Ascending aorta (tissue), 2 donors: ENCODE measurements at regions not wholly inside any gene's neighbourhood (a gene's known extent, or its start where the extent isn't known, plus 50 kb on each side); places are given as distances from the start of the nearest gene placed in this dataset.

Experiments
- DNase-seq, 2 donors: peaks; one replicate each; pipeline ENCODE4 v3.0.0-alpha.2; 2019; ENCODE audit warnings: low spot score in 2 of 2
- H3K27ac ChIP-seq, 2 donors: fragments of 200-600 bp; sonication (generic); one replicate each; pipeline ENCODE4 v1.5.1; 2016 to 2017; ENCODE audit warnings: mild to moderate bottlenecking in 1 of 2
- H3K27me3 ChIP-seq: fragments of 200-600 bp; sonication (generic); one replicate; pipeline ENCODE4 v1.5.1; 2017
- H3K36me3 ChIP-seq, 2 donors: fragments of 200-600 bp; sonication (generic); one replicate each; pipeline ENCODE4 v1.5.1; 2016
- H3K4me1 ChIP-seq, 2 donors: fragments of 200-600 bp; sonication (generic); one replicate each; pipeline ENCODE4 v1.5.1; 2016 to 2017; ENCODE audit warnings: mild to moderate bottlenecking in 1 of 2
- H3K4me3 ChIP-seq, 2 donors: fragments of 200-600 bp; sonication (generic); one replicate each; pipeline ENCODE4 v1.5.1; 2016 to 2017; ENCODE audit warnings: mild to moderate bottlenecking in 1 of 2
- H3K9me3 ChIP-seq, 2 donors: fragments of 200-600 bp; sonication (generic); one replicate each; pipeline ENCODE4 v1.5.1; 2016
- intact Hi-C: fragments of 100-400 bp; cut with DNase I; formaldehyde crosslinking; loops from one replicate; pipeline ENCODE4 v1.15.1; 2023
- TF ChIP-seq, protein P1 (sequence below), 3 experiments: fragments of 200-600 bp in 2 of 3; fragments of 450-650 bp in 1 of 3; sonication (generic) in 2 of 3; IDR thresholded peaks; one replicate each; pipeline ENCODE4 v1.5.1; 2016 to 2019; ENCODE audit warnings: antibody characterized with exemption in 3 of 3, mild to moderate bottlenecking in 1 of 3, moderate library complexity in 1 of 3

DNA sequence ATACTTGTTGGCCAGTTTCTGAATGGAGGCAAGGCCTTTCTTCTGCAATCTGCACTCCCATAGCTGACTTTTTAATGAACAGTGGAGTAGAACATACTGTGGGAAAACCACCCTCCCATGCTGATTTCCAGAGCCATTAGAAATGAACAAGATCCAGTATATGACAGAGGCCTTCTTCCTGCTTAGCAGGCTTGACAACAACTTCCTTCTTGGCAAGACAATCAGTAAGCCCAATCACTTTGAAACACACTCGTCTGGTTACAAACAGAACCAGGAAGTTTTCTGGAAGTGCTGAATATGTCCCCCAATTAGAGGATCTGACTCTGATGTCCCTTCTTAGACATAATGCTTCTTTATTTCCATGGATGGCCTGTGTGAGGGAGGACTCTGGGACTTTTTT lies 103.4 kb downstream of the SAMD9 start:
- Histone ChIP-seq H3K27ac (no peak overlapping the region), H3K27me3 (no peaks in the 10 kb centered on the region), H3K4me3 (no peak overlapping the region), H3K36me3 (no peaks in the 10 kb centered on the region), H3K4me1 (no peaks in the 10 kb centered on the region), H3K9me3 (no peaks in the 10 kb centered on the region)
- TF ChIP-seq, protein P1, sequence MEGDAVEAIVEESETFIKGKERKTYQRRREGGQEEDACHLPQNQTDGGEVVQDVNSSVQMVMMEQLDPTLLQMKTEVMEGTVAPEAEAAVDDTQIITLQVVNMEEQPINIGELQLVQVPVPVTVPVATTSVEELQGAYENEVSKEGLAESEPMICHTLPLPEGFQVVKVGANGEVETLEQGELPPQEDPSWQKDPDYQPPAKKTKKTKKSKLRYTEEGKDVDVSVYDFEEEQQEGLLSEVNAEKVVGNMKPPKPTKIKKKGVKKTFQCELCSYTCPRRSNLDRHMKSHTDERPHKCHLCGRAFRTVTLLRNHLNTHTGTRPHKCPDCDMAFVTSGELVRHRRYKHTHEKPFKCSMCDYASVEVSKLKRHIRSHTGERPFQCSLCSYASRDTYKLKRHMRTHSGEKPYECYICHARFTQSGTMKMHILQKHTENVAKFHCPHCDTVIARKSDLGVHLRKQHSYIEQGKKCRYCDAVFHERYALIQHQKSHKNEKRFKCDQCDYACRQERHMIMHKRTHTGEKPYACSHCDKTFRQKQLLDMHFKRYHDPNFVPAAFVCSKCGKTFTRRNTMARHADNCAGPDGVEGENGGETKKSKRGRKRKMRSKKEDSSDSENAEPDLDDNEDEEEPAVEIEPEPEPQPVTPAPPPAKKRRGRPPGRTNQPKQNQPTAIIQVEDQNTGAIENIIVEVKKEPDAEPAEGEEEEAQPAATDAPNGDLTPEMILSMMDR (IDR thresholded peaks at IDR 0.05), result no peak
- DNase-seq, result no peak
- intact Hi-C loops, result no loop called here

DNA sequence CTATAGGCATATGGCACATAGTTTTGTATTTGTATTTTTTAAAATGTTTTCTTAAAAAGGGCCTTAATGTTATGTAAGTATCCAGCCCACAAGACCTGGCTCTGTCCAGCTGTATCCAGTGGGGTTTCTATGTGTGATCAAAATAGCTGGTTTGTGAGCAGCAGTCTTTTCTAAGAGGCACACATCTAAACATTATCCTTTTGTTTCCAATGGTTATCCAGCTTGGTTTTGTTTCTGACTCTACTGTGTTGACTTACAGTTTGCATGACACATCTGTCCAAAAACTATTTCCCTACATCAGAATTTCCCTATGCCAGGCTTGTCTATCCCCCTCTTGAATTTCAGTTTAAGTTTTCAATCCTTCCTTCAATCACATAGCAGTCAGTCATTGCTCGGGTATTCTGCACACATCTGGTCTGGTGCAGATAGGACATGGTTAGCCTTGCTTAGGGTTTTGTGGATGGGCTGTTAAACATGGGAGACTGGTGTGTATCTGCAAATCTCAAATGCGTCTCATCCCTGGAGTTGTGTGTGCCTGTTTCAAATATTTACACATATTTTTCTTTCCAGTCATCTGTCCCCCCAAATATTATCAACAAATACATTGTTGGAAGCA lies 104.2 kb downstream of the SAMD9 start:
- H3K9me3 ChIP-seq, result no peaks in the 10 kb centered on the region
- no peak for DNase-seq
- H3K4me1 ChIP-seq, result no peaks in the 10 kb centered on the region
- no peak overlapping the region for H3K4me3 ChIP-seq
- no peak overlapping the region for H3K27ac ChIP-seq
- TF ChIP-seq, protein P1 (IDR thresholded peaks at IDR 0.05), result no peak
- H3K27me3 ChIP-seq, result no peaks in the 10 kb centered on the region
- intact Hi-C loops, result no loop called here
- no peaks in the 10 kb centered on the region for H3K36me3 ChIP-seq

DNA sequence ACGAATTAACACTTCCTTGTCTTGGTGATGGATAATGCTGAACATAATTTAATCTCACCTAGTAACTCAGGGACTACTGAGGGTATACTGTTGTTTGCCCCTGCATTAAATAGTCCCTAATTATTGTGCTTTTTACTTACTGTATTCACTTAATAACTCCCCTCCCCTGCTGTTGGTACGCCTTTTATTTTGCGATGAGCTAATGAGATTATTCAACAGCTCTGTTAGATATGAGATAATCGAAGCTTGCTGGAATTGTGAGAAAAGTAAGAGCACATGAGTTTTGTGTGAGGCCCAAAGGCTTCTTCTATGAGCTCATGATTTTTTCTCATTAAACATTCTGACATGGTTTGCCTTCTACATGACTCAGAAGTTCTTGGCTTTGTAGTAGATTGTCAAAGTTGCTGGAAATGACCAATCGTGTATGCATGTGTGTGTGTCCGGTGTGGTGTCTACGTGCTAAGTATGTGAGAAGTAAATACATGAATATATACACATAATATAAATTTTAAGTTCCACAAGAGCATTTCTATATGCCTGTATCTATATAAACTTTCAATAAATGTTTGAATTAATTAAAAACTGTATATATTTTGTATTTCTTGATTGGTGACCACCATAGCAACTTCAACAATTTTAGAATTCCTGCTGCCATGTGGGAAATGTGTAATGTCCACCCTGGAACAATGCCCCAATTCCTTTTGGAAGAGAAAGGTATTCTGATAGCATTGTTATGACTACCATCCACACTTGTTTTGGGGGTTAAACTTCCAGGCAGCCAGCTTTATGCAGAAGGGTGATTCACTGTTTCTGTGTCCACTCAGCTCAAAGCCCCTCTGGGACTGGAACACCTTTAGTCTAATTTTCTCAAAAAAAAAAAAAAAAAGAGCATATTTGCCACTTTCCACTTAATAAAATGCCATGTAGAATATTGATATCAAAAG lies 106.2 kb downstream of the SAMD9 start:
- intact Hi-C loops, result no loop called here
- Histone ChIP-seq H3K4me1 (no peaks in the 10 kb centered on the region), H3K27me3 (no peaks in the 10 kb centered on the region), H3K9me3 (no peaks in the 10 kb centered on the region), H3K36me3 (no peaks in the 10 kb centered on the region), H3K4me3 (no peak overlapping the region), H3K27ac (no peak overlapping the region)
- no peak for DNase-seq
- TF ChIP-seq, protein P1 (IDR thresholded peaks at IDR 0.05), result no peak

DNA sequence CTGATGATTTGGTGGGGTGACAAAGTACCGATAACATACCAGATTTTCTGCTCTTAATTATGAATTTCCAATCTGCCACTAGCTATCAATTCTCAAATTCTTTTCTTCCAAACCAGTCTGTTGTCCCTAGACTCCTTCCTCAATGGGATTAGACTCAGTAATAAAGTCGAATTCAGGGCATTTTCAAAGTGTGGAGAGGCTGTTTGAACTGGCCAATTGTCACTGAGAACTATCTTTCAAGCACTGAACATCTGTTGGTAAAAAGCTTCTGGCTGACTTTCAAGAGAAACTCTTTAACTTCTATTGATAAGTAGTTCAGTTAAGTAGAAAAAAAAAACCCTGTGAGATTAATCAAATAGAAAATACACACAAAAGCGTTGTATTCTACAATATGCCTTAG lies 108.9 kb downstream of the SAMD9 start:
- intact Hi-C loops, result no loop called here
- no peaks in the 10 kb centered on the region for H3K4me1 ChIP-seq
- H3K27ac ChIP-seq, result no peak overlapping the region
- no peaks in the 10 kb centered on the region for H3K9me3 ChIP-seq
- H3K27me3 ChIP-seq, result no peaks in the 10 kb centered on the region
- no peaks in the 10 kb centered on the region for H3K36me3 ChIP-seq
- DNase-seq, result no peak
- no peak overlapping the region for H3K4me3 ChIP-seq
- TF ChIP-seq, protein P1 (IDR thresholded peaks at IDR 0.05), result no peak

DNA sequence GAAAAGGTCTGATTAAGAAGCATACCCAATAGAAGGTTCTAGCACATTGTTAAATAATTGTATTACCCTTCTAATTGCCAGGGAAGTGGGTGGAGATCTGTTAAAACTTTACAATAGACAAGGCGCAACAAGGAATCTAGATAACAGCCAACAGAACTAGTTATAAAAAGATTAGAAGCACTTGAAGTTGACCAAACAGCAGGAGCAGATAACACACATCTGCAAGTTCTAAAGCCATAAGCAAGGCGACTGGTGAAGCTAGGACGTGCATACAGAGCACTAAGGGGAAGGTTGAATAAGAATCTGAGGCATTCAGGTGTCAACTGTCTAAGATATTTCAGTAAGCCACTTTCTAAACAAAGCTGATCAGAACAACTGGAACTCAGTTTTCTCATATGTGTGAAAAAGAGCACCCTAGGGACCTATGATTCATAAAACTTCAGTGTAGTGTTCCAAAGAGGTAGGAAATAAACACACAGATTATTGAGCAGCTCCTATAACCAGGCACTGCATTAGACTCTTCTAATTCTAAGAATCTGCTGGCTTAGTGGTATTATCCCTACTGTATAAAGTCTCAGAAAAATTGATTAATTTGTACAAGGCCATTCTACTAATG lies 111.2 kb downstream of the SAMD9 start:
- intact Hi-C loops, result no loop called here
- H3K4me3 ChIP-seq, result no peak overlapping the region
- no peaks in the 10 kb centered on the region for H3K27me3 ChIP-seq
- DNase-seq, result no peak
- H3K9me3 ChIP-seq, result no peaks in the 10 kb centered on the region
- no peaks in the 10 kb centered on the region for H3K36me3 ChIP-seq
- no peak overlapping the region for H3K27ac ChIP-seq
- no peaks in the 10 kb centered on the region for H3K4me1 ChIP-seq
- TF ChIP-seq, protein P1 (IDR thresholded peaks at IDR 0.05), result no peak
